ENCODE measurements at regions not wholly inside any gene's neighbourhood (a gene's known extent, or its start where the extent isn't known, plus 50 kb on each side); places are given as distances from the start of the nearest gene placed in this dataset.

- intact Hi-C loops (cut with DNase I): no loop called here
Measured at GRCh38 chr3:190984502-190985244, 122.2 kb upstream of the GMNC start.

DNA sequence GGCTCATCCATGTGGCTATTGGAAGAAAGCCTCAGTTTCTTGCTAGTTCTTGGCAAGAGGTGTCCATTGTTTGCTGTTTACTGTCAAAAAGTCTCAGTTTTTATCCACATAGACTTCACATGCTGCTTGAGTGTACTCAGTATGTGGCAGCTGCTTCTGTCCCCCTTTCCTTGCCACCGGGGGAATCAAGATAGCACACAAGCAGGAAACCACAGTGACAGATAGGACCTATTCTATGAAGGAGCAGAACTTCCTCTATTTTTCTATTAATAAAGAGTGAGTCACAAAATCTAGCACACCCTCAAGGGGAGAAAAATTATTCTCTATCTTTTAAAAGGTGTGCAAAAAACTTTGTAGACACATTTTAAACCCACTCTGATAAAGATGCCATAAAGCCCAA lies 121.4 kb upstream of the GMNC start:
- intact Hi-C loops (cut with DNase I): no loop called here
- H3K27me3 ChIP-seq: no peaks in the 10 kb centered on the region
- TF ChIP-seq, protein P1, sequence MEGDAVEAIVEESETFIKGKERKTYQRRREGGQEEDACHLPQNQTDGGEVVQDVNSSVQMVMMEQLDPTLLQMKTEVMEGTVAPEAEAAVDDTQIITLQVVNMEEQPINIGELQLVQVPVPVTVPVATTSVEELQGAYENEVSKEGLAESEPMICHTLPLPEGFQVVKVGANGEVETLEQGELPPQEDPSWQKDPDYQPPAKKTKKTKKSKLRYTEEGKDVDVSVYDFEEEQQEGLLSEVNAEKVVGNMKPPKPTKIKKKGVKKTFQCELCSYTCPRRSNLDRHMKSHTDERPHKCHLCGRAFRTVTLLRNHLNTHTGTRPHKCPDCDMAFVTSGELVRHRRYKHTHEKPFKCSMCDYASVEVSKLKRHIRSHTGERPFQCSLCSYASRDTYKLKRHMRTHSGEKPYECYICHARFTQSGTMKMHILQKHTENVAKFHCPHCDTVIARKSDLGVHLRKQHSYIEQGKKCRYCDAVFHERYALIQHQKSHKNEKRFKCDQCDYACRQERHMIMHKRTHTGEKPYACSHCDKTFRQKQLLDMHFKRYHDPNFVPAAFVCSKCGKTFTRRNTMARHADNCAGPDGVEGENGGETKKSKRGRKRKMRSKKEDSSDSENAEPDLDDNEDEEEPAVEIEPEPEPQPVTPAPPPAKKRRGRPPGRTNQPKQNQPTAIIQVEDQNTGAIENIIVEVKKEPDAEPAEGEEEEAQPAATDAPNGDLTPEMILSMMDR (IDR thresholded peaks at IDR 0.05): no peak
- no peaks in the 10 kb centered on the region for H3K36me3 ChIP-seq
- no peak overlapping the region for H3K4me3 ChIP-seq
- no peak overlapping the region for H3K27ac ChIP-seq
- no peak for DNase-seq
- H3K4me1 ChIP-seq: no peaks in the 10 kb centered on the region
- no peaks in the 10 kb centered on the region for H3K9me3 ChIP-seq
- WGBS, 2 donors: 24 to 41% methylated on average over 1 of the region's 1 CpG
- FAIRE-seq: no peak
- no peak for ATAC-seq

More at GRCh38 chr3:190984502-190985244, 122.2 kb upstream of the GMNC start:
- Histone ChIP-seq H3K27me3 (no peaks in the 10 kb centered on the region), H3K27ac (no peak overlapping the region), H3K36me3 (no peaks in the 10 kb centered on the region), H3K4me1 (no peaks in the 10 kb centered on the region), H3K4me3 (no peak overlapping the region), H3K9me3 (no peaks in the 10 kb centered on the region)
- no peak for DNase-seq
- FAIRE-seq: peak; percentile 29
- ATAC-seq: no peak
- TF ChIP-seq, protein P1 (IDR thresholded peaks at IDR 0.05): no peak
- WGBS, 2 donors: 74 to 77% methylated on average over 4 of the region's 4 CpGs

GRCh38 chr3:190973771-190974170 lies 111.3 kb upstream of the GMNC start:
- ATAC-seq: no peak
- intact Hi-C loops (cut with DNase I): no loop called here
- Histone ChIP-seq H3K36me3 (no peaks in the 10 kb centered on the region), H3K4me3 (no peak overlapping the region), H3K27ac (no peak overlapping the region), H3K9me3 (no peaks in the 10 kb centered on the region), H3K27me3 (no peaks in the 10 kb centered on the region), H3K4me1 (no peaks in the 10 kb centered on the region)
- TF ChIP-seq, protein P1 (IDR thresholded peaks at IDR 0.05): no peak
- WGBS, 2 donors: 69 to 82% methylated on average over 3 of the region's 3 CpGs
- no peak for DNase-seq
- FAIRE-seq: no peak

GRCh38 chr3:190972840-190973270 lies 110.4 kb upstream of the GMNC start:
- TF ChIP-seq, protein P1 (IDR thresholded peaks at IDR 0.05): no peak
- DNase-seq (no peak), FAIRE-seq (no peak), ATAC-seq (no peak)
- no peaks in the 10 kb centered on the region for H3K36me3 ChIP-seq
- no peaks in the 10 kb centered on the region for H3K27me3 ChIP-seq
- H3K4me1 ChIP-seq: no peaks in the 10 kb centered on the region
- 30 to 38% methylated on average over 1 of the region's 1 CpG for WGBS, 2 donors
- intact Hi-C loops (cut with DNase I): no loop called here
- no peak overlapping the region for H3K27ac ChIP-seq
- H3K4me3 ChIP-seq: no peak overlapping the region
- no peaks in the 10 kb centered on the region for H3K9me3 ChIP-seq

- intact Hi-C loops (cut with DNase I): no loop called here
- no peak for DNase-seq
- Histone ChIP-seq H3K9me3 (no peaks in the 10 kb centered on the region), H3K4me1 (no peaks in the 10 kb centered on the region), H3K27me3 (no peaks in the 10 kb centered on the region), H3K27ac (no peak overlapping the region), H3K36me3 (no peaks in the 10 kb centered on the region), H3K4me3 (no peak overlapping the region)
- ATAC-seq: no peak
- TF ChIP-seq, protein P1 (IDR thresholded peaks at IDR 0.05): no peak
- 49 to 50% methylated on average over 5 of the region's 5 CpGs for WGBS, 2 donors
- FAIRE-seq: no peak
Measured at GRCh38 chr3:190972196-190972595, 109.7 kb upstream of the GMNC start.

Measured in pancreas (tissue), 10 donors.